ENCODE measurements at regions not wholly inside any gene's neighbourhood (a gene's known extent, or its start where the extent isn't known, plus 50 kb on each side); places are given as distances from the start of the nearest gene placed in this dataset.

- TF ChIP-seq CTCF (IDR thresholded peaks at IDR 0.05) (no peak), POLR2A (IDR thresholded peaks at IDR 0.05) (no peak), EP300 (IDR thresholded peaks at IDR 0.05) (no peak)
These were observed 245.3 kb downstream of the EPM2A start for GRCh38 chr6:145490068-145490467.

All from gastroesophageal sphincter (tissue), 3 donors.